ENCODE measurements at regions not wholly inside any gene's neighbourhood (a gene's known extent, or its start where the extent isn't known, plus 50 kb on each side); places are given as distances from the start of the nearest gene placed in this dataset.

DNA sequence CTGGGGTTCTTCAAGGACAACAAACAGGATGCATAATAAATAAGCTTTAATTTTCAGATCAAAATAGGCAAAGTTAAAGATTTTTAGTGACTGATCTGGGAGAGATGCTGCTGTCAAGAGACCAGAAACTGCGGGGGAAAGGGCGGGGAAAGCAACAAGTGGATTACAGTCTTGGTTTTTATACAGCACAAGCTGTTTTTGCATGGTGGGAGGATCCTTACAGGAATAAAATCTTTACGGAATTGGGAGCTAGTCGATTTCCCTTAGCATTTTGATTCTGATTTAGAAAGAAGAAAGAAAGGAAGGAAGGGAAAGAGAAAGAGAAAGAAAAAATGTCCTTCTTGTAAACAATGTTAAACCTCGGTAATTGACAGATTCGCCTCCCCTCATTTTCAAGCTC, 242.3 kb upstream of the SP8 start:
- no peak for DNase-seq (ENCODE audit: low spot score)

DNA sequence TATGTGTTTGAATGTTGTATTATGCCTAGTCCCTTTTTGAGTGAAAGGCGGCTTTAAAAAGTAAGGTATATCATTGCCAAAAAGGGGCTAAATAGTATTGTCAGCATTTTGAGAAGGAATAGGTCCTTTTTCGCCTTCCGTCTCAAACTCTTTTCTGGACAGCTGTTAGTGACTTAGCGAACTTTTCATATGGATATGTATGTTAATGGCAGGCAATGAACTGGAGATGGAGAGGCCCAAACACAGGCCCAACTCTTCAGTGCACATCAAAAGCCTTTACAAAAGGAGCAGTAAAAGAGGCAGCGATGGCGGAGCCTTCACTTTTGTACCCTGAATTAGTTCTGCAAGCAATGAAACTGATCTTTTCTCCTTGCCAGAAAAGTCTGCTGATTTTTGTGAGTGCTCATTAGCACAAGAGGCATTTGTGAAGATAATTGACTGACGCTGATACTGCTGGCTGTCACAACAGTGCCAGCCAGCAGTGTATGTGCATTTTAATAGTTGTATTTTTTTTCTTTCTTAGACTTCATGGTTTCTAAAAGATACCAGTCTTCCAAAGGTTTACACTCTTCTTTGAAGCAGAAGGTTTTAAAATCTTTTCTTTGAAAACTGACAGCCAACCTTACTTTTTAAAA, 243.7 kb upstream of the SP8 start:
- DNase-seq (ENCODE audit: low spot score), result no peak

DNA sequence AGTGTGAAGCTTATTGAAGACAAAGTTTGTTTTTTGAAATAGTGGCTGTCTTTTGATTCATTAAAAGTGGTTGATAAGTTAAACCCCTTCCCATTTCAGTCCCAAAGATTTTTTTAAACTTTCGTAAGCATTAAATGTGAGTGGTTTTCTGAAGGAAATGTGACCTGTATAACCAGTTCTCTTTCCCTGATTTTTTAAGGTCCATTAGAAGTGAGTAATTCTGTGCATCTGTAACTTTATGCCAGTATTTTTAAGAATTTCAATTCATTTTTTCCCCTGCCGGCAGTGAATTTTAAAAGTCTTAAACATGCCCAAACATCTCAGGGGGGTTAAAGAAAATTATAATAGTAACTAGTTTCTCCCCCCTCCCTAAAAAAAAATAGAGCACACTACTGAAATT, 254.6 kb upstream of the SP8 start:
- no peak for DNase-seq (ENCODE audit: low spot score)

DNA sequence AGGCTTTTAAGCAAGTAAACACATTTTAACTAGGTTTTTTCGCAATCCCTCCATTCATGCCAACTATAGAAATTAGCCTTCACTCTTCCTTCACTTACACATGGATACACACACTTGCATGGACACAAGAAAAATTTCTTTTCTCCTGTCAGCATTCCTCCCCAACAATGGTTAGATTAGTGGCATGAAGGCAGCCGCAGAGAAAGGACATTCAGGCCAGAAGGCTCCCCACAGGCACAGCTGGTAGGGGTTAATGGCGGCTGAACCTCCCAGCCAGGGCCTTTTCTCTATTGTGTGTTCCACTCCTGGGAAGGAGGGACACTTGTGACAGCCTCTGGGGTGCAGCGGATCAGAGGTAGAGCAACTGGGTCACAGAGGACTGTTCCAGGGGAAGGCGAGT, 255.0 kb upstream of the SP8 start:
- DNase-seq (ENCODE audit: low spot score), result no peak

DNA sequence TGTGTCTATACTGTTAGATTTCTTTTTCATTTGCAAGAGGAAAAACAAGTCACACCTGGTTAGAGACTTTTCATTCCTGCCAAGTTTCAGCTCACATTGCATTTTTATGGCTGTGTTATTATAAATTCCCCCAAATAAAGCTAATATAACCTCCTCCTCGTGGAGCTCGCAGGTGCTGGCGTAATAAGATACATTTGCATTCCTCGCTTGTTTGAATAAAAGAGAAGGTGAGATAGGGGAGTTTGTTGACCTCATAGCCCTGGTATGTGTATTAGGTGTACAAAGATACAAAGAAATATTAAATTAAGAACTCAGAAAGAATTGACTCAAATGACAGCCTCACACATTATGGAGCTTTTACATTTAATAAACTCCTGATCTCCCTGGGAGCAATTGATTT, 257.7 kb upstream of the SP8 start:
- DNase-seq (ENCODE audit: low spot score), result no peak

DNA sequence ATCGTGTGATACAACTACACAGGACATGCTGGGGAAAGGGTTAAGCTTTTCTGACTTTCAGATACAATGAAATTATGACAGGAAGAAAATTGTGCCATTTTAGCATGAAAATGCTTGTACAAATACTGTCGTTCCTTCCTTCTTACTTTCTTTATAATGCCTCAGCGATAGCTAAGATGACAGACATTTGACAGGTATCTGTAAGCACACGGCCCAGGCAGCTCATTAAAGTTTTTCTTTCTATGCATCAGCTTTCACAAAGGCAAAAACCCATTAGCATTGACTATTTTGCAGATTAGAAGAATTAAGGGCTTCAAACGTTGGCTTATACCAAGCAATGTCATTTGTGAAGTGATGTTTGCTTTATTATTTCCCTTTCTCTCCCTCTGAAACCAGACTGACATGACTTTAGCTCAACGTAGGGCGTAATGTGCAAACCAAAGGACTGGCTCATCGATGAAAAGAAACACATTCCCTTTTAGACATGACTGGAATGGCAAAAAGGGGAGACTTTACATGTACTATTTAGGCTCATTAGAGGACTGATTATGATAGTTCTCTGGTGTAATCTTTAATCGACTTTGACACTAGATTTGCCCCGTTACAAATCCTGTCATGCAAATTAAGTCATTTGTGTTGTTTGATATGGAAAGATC, 258.4 kb upstream of the SP8 start:
- no peak for DNase-seq (ENCODE audit: low spot score)

DNA sequence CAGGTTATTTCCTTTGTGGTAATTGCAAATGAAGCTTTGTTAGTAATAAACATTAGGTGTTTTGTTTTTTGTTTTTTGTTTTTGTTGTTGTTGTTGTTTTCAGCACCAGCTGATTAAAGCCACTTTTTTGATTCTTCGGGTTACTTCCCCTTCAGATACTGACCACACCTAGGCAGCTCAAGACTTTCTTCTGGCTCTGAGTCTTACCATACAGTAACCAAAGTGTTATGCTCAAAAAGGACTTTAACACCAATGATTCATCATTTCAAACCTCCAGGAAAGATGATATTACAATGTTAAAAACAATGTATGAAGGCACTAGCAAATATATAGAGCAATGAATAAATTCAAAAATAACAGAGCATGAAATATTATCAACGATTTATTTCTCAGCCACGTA, 265.2 kb upstream of the SP8 start:
- DNase-seq (ENCODE audit: low spot score), result no peak

DNA sequence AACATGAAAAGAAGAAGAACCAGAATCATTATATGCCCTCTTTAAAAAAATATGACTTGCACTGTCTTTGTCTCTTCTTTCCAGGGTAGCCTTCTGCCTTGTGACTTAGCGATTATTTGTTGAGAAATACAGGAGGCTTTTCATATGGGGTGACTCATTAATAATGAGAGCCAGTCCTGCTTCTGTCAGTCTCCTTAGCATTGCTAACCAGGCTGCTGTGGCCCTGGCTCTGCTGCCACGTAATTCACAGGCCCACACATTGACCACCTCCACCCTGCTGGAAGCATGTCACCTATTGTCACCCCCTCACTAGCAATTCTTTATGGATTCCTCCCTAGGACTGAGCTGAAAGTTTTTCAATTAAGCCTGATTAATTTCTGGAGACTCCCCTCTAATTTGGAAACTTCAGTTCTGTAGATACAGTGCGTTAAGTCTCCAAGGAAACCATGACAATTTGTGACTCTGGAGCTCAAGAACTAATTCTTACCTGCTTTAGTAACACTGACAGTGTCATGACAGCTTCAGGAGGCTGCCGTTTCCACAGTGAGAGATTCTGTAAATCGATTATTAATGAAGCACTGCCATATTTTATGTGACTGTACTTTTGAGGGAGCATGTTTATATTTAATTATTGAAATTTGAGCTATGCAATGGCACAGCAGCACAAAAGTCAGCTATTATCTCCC, 267.9 kb upstream of the SP8 start:
- no peak for DNase-seq (ENCODE audit: low spot score)

DNA sequence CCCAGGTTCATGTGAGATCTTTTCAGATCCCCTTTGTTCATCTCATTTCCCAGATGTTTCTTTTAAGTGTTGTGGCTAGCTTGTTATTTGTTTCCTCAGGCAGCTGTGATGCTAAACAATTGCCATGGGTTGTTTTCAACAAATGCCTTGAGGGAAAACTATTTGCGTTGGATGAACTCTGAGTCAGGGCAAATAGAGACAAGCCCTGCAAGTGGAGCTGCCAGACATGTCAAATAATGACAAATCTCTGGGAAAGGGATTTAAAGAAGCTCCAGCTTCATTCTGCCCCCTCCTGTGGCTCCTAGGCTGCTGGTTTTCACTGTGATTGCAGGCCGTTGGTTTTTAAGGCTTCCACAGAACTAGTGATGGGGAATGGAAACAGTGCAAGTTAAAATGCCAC, 272.4 kb upstream of the SP8 start:
- DNase-seq (ENCODE audit: low spot score), result no peak

DNA sequence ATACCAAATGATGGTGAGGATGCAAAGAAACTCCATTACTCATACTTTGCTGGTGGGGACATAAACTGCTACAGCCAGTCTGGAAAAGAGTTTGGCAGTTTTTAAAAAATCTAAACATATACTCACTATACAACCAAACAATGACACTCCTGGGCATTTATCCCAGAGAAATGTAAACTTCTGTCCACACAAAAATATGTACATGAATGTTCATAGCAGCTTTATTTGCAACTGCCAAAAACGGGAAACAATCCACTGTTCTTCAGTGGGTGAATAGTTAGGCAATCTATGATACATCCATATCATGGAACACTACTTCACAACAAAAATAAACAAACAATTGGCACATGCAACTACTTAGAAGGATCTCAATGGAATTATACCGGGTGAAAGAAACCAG, 276.4 kb upstream of the SP8 start:
- no peak for DNase-seq (ENCODE audit: low spot score)

DNA sequence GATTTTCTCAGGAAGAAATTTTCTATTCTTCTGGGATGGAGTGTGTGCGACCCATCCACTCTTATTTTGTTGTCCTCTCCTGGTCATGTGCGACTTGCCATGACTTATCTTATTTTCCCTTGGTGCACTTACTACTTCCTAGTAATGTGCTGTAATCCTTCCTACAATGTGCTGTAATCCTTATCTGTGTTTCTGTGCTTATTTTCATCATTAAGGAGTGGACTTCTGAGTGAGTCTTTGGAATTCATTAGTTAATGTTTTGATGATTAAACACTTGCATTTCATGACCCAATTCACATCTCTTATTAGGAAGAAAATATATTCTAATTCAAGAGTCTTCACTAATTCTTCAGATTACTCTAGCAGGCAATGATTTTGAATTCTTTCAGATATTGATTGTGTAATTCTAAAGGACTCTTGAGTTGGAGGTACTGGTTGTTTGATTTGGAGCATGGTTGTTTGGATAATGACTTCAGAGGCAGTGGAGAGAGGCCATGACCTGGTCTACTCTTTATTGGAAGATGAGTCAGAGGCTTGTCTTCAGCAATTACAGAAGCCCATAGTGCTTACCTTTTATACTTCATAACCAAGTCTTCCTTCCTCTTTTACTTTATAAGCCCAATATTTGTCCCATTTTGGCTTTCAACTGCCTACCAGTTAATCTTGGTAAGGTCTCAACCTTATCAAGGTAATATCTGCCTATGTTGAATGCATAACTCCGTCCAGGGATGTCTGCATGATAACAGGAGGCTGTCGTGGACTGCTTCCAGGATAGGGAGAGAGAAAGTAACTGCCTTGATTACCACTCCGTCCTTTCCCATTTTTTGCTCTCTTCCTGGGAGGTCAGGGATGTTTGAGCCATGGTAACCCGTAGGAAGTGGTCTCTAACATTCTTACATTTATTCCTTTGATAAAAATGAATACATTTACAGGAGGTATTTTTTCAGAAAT, 278.3 kb upstream of the SP8 start:
- no peak for DNase-seq (ENCODE audit: low spot score)

DNA sequence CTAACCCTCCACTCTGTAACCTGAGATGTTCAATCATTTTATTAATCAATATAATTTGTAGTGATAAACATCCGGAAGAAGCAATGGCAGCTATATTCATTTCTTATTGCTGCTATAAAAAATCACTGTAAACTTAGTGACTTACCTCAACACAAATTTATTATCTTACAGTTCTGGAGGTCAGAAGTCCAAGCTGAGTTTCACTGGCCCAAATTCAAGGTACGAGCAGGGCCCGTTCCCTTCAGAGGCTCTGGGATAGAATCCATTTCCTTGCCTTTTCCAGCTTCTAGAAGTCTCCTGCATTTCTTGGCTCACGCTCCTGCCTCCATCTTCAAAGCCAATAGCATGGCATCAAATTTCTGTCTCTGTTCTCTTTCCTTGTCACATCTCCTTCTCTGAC, 279.5 kb upstream of the SP8 start:
- no peak for DNase-seq (ENCODE audit: low spot score)

DNA sequence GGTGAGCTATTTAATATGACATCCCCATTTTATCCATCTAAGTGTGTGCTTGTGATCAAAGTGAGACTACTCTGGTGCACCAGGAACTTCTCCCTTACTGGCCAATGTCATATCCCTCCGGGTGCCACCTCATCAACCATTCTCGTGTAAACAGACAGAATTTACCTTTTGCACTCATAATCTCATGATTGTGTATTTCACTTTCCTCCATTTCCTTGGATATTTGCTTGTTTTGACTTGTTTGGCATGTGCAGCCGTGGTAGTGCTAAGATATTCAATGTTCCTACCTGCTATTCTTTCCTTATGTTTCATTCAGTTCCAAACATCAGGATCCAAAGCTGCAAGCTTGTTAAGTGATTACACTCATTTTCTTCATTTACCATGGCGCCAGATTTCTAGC, 280.5 kb upstream of the SP8 start:
- DNase-seq (ENCODE audit: low spot score), result no peak

DNA sequence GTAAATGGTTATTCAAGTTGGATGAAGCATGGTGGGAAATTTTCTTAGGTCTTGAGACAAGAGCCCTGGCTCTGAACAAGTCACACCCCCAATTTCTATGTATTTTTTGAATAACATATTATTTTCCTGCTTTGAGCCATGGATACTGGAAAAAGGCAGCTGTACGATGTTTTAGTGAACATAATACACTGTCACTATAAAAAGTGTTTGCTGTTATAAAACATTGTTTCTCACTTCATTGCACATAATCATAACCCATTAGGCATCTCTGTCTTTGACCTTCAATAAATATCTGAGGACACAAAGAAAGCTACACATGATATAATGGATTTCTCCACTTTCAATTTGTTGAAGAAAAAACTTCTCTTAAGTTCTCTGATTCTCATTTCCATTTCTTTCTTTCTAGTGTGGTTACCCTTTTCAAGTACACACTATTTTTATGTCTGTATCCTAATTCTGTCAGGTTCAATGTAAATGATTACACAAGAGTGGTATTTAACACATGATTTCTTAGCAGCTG, 283.9 kb upstream of the SP8 start:
- DNase-seq (ENCODE audit: low spot score), result no peak

DNA sequence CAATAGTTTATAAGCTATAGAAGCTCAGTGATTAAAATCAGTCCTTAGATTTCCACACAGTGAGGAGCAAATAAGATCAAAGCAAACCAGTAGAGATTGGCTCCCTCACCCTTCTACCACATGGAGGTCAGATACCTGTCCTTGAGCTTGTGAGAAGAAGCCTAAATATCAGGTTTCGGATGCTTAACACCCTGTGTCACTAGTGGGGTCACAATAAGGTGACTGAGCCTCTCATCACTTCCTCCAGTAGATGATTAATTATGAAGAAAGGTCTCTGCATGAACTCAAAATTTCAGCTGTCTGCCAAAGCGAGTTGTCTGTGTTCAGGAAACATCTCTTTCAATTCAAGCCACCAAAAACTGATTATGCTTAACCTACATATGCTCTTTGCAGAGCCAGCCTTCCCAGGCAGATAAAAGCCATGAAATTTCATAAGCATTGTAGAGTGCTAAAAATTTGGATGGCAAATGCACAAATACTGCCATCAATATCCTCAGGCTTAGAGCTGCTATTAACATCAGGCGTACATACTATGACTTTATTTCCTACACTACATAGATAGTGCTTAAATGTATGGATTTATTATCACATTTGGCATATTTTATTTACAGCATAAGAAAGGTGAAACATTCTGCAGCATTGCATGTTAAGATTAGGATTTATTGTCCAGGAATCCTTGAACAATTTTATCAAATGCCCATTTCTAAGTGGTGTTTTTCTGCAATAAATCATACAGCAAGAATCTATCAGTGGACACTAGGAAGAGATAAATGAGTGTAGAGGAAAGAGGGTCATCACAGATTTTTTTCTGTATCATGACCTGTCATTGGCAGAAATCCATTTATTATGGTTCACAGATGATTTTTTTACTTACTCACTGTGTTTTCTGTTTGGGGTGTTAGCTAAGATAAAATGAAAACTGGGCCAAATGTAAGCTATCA, 285.1 kb upstream of the SP8 start:
- no peak for DNase-seq (ENCODE audit: low spot score)

DNA sequence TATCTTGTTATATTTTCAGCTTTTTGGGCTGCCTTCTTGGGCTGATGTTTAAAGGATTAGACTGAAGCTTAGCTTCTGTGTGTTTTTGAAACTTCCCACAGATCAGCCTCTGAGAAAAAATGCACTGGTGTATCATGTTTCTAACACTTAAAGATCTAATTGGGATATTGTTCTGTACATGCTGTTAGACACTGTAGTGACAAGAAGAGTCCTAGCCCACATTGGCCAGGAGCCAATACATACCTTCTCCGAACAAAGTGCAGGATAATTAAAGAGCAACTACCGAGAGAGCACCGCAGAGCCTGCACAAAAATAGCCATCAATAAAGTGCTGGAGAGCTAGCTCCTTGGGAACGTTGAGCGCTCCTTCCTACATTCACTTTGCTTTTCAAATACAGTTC, 289.4 kb upstream of the SP8 start:
- no peak for DNase-seq (ENCODE audit: low spot score)

DNA sequence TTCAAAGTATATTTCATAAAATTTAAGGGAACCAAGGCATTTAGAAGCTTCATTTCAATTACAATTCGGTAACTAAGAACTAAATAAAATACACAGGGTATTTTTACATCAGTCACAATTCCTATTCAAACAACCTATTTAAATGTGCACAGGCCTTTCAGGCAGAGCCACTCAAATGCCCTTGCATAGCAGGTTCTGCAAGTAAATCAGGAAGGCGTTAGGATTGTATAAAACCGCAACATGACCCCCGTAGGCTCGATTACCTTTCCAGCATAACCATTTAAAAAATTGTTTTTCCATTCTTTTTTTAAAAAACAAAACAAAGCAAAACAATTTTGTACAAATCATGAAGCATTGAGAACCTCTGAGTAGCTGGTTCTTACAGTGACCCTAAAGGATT, 289.9 kb upstream of the SP8 start:
- no peak for DNase-seq (ENCODE audit: low spot score)

DNA sequence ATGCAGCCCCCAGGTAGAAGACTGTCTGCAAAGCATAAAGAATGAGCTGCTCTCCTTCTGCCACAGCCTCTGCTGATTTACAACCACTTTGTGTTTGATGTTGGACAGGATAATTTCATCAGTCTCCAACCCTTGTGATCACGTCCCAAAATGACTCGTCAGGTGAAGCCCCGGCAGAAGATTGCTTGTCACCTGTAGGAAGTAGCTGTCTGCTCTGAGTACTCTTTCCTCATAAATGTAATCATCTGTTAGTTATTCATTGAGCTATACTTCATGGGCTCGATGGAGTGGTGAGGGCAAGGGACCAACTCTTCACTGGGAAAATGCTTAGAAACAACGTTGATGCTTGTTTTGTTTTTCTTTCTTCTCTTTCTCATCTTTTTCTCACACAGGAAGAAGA, 290.9 kb upstream of the SP8 start:
- no peak for DNase-seq (ENCODE audit: low spot score)

DNA sequence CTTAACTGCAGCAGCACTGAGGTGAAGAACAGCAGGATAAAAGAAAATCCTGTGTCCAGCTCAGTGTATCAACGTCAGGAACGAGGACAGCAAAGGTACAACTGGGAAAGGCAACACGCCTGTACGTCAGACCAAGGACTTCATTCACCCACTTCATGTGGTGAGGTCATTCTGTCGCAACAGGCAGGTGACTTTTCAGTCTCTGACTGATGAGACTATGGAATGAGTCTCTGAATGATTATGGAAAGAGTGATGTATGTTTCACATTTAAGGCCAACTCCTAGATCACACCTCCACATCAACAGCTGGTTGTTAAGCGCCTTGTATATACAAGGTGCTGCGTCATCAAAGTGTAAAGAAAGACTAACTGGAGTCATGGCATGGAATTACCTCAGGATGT, 297.6 kb upstream of the SP8 start:
- no peak for DNase-seq (ENCODE audit: low spot score)

DNA sequence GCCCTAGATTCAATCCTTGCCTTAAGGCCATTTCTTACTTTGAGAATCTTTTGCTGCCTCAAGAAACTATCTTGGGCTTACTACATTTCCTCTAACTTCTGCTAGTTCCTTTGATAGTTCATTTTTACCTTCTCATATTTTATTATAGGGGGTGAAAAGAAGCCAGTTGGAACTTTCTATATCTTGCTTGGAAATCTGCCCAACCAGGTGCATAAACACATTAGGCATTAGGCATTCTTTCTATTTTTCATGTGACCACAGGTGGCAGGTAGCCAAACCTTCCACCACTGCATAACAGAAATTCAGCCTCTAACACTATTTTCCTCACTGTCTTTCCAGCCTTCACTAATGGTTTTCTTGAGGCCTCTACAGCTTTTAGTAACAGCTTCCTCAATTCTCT, 300.0 kb upstream of the SP8 start:
- no peak for DNase-seq (ENCODE audit: low spot score)

DNA sequence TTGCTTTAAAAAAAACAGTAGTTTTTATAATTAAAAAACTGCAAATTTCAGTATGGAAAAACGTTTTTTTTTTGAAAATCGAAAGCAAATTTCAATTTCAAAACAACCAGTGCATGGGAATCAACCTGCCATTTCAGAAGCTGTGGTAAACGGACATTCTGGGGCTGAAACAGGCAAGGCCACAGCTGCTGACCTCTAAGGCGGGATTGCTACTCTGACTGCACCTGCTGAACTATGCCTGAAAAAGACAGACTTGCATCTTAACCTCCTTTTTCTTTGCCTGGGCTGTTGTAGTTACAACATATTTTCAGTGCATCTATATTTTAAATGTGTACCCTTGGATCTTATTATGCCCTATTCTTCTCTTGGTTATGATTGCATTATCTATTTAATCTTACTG, 303.0 kb upstream of the SP8 start:
- DNase-seq (ENCODE audit: low spot score), result no peak

Measured in GM03348 (cell line).